SK-N-SH (cell line): ENCODE measurements at regions not wholly inside any gene's neighbourhood (a gene's known extent, or its start where the extent isn't known, plus 50 kb on each side); places are given as distances from the start of the nearest gene placed in this dataset.

Experiments used
- CHD2 ChIP-seq: fragments of 150-350 bp; IDR thresholded peaks from 2 replicates; pipeline ENCODE4 v1.6.1; 2018; ENCODE audit warnings: low read length; ENCODE audit not compliant: partially characterized antibody
- CTCF ChIP-seq: fragments of 200-600 bp; sonication (generic); IDR thresholded peaks from 2 replicates; pipeline ENCODE4 v1.6.1; 2017; ENCODE audit warnings: antibody characterized with exemption, mild to moderate bottlenecking, moderate library complexity
- FOXM1 ChIP-seq: IDR thresholded peaks from 2 replicates; pipeline ENCODE4 v1.4.0; 2012; ENCODE audit warnings: low read depth, mild to moderate bottlenecking
- JUND ChIP-seq: IDR thresholded peaks from 2 replicates; pipeline ENCODE4 v1.4.0; 2012
- MXI1 ChIP-seq: IDR thresholded peaks from 2 replicates; pipeline ENCODE4 v1.6.1; 2012; ENCODE audit warnings: mild to moderate bottlenecking, low read depth, low read length, improper control_type of control experiment
- NFIC ChIP-seq: IDR thresholded peaks from 2 replicates; pipeline ENCODE4 v1.4.0; 2012; ENCODE audit warnings: borderline replicate concordance
- POLR2AphosphoS5 ChIP-seq: IDR thresholded peaks from 2 replicates; pipeline ENCODE4 v1.6.1; 2012; ENCODE audit warnings: low read depth, low read length
- RAD21 ChIP-seq: IDR thresholded peaks from 2 replicates; pipeline ENCODE4 v1.6.1; 2012; ENCODE audit warnings: mild to moderate bottlenecking, low read length
- REST ChIP-seq: IDR thresholded peaks from 2 replicates; pipeline ENCODE4 v1.6.1; 2012; ENCODE audit warnings: mild to moderate bottlenecking, low read depth, low read length, moderate library complexity
- RXRA ChIP-seq: IDR thresholded peaks from 2 replicates; pipeline ENCODE4 v1.4.0; 2012; ENCODE audit warnings: low read depth, mild to moderate bottlenecking, borderline replicate concordance
- TAF1 ChIP-seq: IDR thresholded peaks from 2 replicates; pipeline ENCODE4 v1.6.1; 2012; ENCODE audit warnings: low read depth, mild to moderate bottlenecking, low read length, moderate library complexity, borderline replicate concordance
- TEAD4 ChIP-seq: IDR thresholded peaks from 2 replicates; pipeline ENCODE4 v1.4.0; 2012; ENCODE audit warnings: mild to moderate bottlenecking, borderline replicate concordance; ENCODE audit not compliant: insufficient read depth
- ZBTB33 ChIP-seq: IDR thresholded peaks from 2 replicates; pipeline ENCODE4 v1.4.0; 2012; ENCODE audit warnings: low read depth, borderline replicate concordance

GRCh38 chr12:23066095-23066494 is 441.1 kb downstream of the ETNK1 start:
- TF ChIP-seq CTCF = no peak
- TF ChIP-seq CHD2 = no peak
- no peak for TF ChIP-seq RAD21
- TF ChIP-seq NFIC = no peak
- no peak for TF ChIP-seq JUND
- no peak for TF ChIP-seq TAF1
- no peak for TF ChIP-seq TEAD4
- TF ChIP-seq REST = no peak
- TF ChIP-seq ZBTB33 = no peak
- no peak for TF ChIP-seq MXI1
- no peak for TF ChIP-seq FOXM1
- TF ChIP-seq RXRA = no peak
- TF ChIP-seq POLR2AphosphoS5 = no peak
